B cell (primary cell): ENCODE measurements at regions not wholly inside any gene's neighbourhood (a gene's known extent, or its start where the extent isn't known, plus 50 kb on each side); places are given as distances from the start of the nearest gene placed in this dataset.

Experiments
- ATAC-seq: fragments of 200-7000 bp; cut with Tn5 transposase; one replicate; pipeline ENCODE4 v1.10.0; 2021; ENCODE audit warnings: low read depth, mild to moderate bottlenecking, moderate number of reproducible peaks, moderate library complexity
- CTCF ChIA-PET: fragments of 350-600 bp; sonication (Branson Sonifier 250); formaldehyde crosslinking; loops from one replicate; lab custom pipeline; 2021; ENCODE audit warnings: antibody characterized with exemption, inconsistent platforms; lab: Charles Lee
- POLR2A ChIA-PET: fragments of 350-600 bp; sonication (Branson Sonifier 250); formaldehyde crosslinking; loops from one replicate; lab custom pipeline; 2021; ENCODE audit warnings: antibody characterized with exemption; lab: Charles Lee
- DNase-seq: peaks from one replicate; pipeline ENCODE4 v3.0.0; 2013
- H2AFZ ChIP-seq: 2 replicates; pipeline ENCODE4 v1.6.1; 2012; ENCODE audit warnings: mild to moderate bottlenecking, low read depth, low read length; ENCODE audit not compliant: insufficient read depth, poor library complexity, severe bottlenecking
- H3K27ac ChIP-seq, 2 donors: 1 replicate in 1 of 2; 2 replicates in 1 of 2; pipeline ENCODE4 v1.5.1; 2012 to 2013; ENCODE audit warnings: low read length in 2 of 2, mild to moderate bottlenecking in 2 of 2, moderate library complexity in 1 of 2
- H3K27me3 ChIP-seq, 4 experiments: fragments of 200-600 bp in 1 of 4; sonication (generic) in 1 of 4; replicated peaks in 1 of 4; 1 replicate in 2 of 4; 2 replicates in 2 of 4; pipeline versions ENCODE4 v1.6.1 to v1.7.0; 2013 to 2016; ENCODE audit warnings: low read length in 3 of 4, mild to moderate bottlenecking in 2 of 4, mixed read lengths in 1 of 4, moderate library complexity in 1 of 4; ENCODE audit not compliant: insufficient read depth in 4 of 4, control insufficient read depth in 3 of 4; ENCODE audit errors: control extremely low read depth in 1 of 4
- H3K36me3 ChIP-seq, 2 experiments: replicated peaks in 1 of 2; 1 replicate in 1 of 2; 2 replicates in 1 of 2; pipeline versions ENCODE4 v1.6.1 to v1.7.1; 2013; ENCODE audit warnings: low read length in 1 of 2; ENCODE audit not compliant: insufficient read depth in 2 of 2, control insufficient read depth in 1 of 2; ENCODE audit errors: control extremely low read depth in 1 of 2, extremely low read depth in 1 of 2
- H3K4me1 ChIP-seq, 2 donors: fragments of 200-600 bp in 1 of 2; sonication (generic) in 1 of 2; 1 replicate in 1 of 2; 2 replicates in 1 of 2; pipeline versions ENCODE4 v1.5.1 to v1.6.1; 2013 to 2017; ENCODE audit warnings: low read length in 2 of 2; ENCODE audit not compliant: control insufficient read depth in 2 of 2, insufficient read depth in 2 of 2
- H3K4me2 ChIP-seq: replicated peaks from 2 replicates; pipeline ENCODE3; 2012; ENCODE audit warnings: mild to moderate bottlenecking, low read depth, low read length; ENCODE audit not compliant: poor library complexity, severe bottlenecking
- H3K4me3 ChIP-seq, 5 experiments: fragments of 200-600 bp in 1 of 5; sonication (generic) in 1 of 5; 1 replicate in 3 of 5; 2 replicates in 2 of 5; pipeline versions ENCODE4 v1.5.1 to v1.7.0; 2011 to 2016; ENCODE audit warnings: low read length in 4 of 5, mild to moderate bottlenecking in 4 of 5, low read depth in 2 of 5, control low read depth in 1 of 5, moderate library complexity in 1 of 5; ENCODE audit not compliant: insufficient read depth in 1 of 5; ENCODE audit errors: control extremely low read depth in 1 of 5, extremely low read depth in 1 of 5
- H3K79me2 ChIP-seq: fragments of 200-600 bp; sonication (generic); one replicate; pipeline ENCODE4 v1.6.0; 2016; ENCODE audit warnings: low read length; ENCODE audit not compliant: control insufficient read depth, insufficient read depth
- H3K9ac ChIP-seq: fragments of 200-600 bp; sonication (generic); 2 replicates; pipeline ENCODE4 v1.6.1; 2017; ENCODE audit warnings: mild to moderate bottlenecking, low read length, moderate library complexity
- H3K9me3 ChIP-seq, 3 donors: one replicate each; pipeline versions ENCODE4 v1.6.1 to v1.7.1; 2013; ENCODE audit warnings: low read length in 2 of 3; ENCODE audit not compliant: control insufficient read depth in 2 of 3, insufficient read depth in 1 of 3; ENCODE audit errors: control extremely low read depth in 1 of 3
- H4K20me1 ChIP-seq: 2 replicates; pipeline ENCODE4 v1.6.0; 2012; ENCODE audit warnings: mild to moderate bottlenecking, low read length; ENCODE audit not compliant: insufficient read depth, control insufficient read depth, poor library complexity, severe bottlenecking
- H3K27ac Mint-ChIP-seq: one replicate; pipeline ENCODE4 v1.8.0; 2021; ENCODE audit warnings: mixed read lengths
- H3K27me3 Mint-ChIP-seq: one replicate; pipeline ENCODE4 v1.8.0; 2021; ENCODE audit warnings: mixed read lengths
- H3K4me1 Mint-ChIP-seq: one replicate; pipeline ENCODE4 v1.8.0; 2021; ENCODE audit warnings: mixed read lengths
- H3K4me3 Mint-ChIP-seq: one replicate; pipeline ENCODE4 v1.8.0; 2021; ENCODE audit warnings: mixed read lengths
- H3K9me3 Mint-ChIP-seq: one replicate; pipeline ENCODE4 v1.8.0; 2022; ENCODE audit warnings: mixed read lengths; ENCODE audit not compliant: insufficient read depth
- CTCF ChIP-seq: fragments of 200-600 bp; IDR thresholded peaks from one replicate; pipeline ENCODE4 v1.8.0; 2022; ENCODE audit warnings: antibody characterized with exemption, mild to moderate bottlenecking
- EZH2 ChIP-seq: IDR thresholded peaks from 2 replicates; pipeline ENCODE4 v1.6.1; 2012; ENCODE audit warnings: borderline replicate concordance, low read depth, mild to moderate bottlenecking, moderate library complexity, low read length; ENCODE audit not compliant: insufficient read depth, poor library complexity, severe bottlenecking
- WGBS: methylation state at CpG from one replicate; pipeline ENCODE4 v1.1.5; 2013; ENCODE audit warnings: missing lambda C conversion rate; ENCODE audit not compliant: insufficient coverage; 5-methylcytosine and 5-hydroxymethylcytosine counted together
- intact Hi-C: fragments of 100-400 bp; cut with micrococcal nuclease; formaldehyde crosslinking; loops from one replicate; pipeline ENCODE4 v1.10.0; 2022

- Histone ChIP-seq H4K20me1 (no peaks in the 10 kb centered on the region), H3K27ac (no peak overlapping the region), H3K4me1 (no peaks in the 10 kb centered on the region), H3K27me3 (peaks cover 0 to 5% (median 1%) of the 10 kb centered on the region in 4 experiments), H3K4me2 (no peak overlapping the region), H3K36me3 (no peaks in the 10 kb centered on the region), H3K79me2 (no peaks in the 10 kb centered on the region), H2AFZ (no peak overlapping the region), H3K9ac (no peak overlapping the region), H3K4me3 (no peak overlapping the region), H3K9me3 (peaks cover 0 to 11% (median 0%) of the 10 kb centered on the region in 3 donors)
- CTCF ChIA-PET, result no interaction called here
- peaks cover 23% of the 10 kb centered on the region for H3K27me3 Mint-ChIP-seq
- TF ChIP-seq CTCF, result no peak
- TF ChIP-seq EZH2, result no peak
- intact Hi-C loops, result no loop called here
- no peak for ATAC-seq
- no peak overlapping the region for H3K4me3 Mint-ChIP-seq
- WGBS, result 100% methylated on average over 1 of the region's 1 CpG
- no peaks in the 10 kb centered on the region for H3K4me1 Mint-ChIP-seq
- H3K9me3 Mint-ChIP-seq, result no peaks in the 10 kb centered on the region
- POLR2A ChIA-PET, result no interaction called here
- DNase-seq, result no peak
- no peak overlapping the region for H3K27ac Mint-ChIP-seq
Measured at GRCh38 chr2:128821010-128821409, 502.3 kb upstream of the HS6ST1 start.

GRCh38 chr2:128832946-128833663, 514.4 kb upstream of the HS6ST1 start:
- no peaks in the 10 kb centered on the region for H3K9me3 ChIP-seq
- ChIA-PET CTCF (no interaction called here), POLR2A (no interaction called here)
- H3K4me3 Mint-ChIP-seq, result no peak overlapping the region
- H3K4me3 ChIP-seq, result no peak overlapping the region
- no peak overlapping the region for H3K27ac Mint-ChIP-seq
- H3K4me1 Mint-ChIP-seq, result no peaks in the 10 kb centered on the region
- intact Hi-C loops, result no loop called here
- no peaks in the 10 kb centered on the region for H3K9me3 Mint-ChIP-seq
- H3K27ac ChIP-seq, result no peak overlapping the region
- DNase-seq, result no peak
- H2AFZ ChIP-seq, result no peak overlapping the region
- H3K79me2 ChIP-seq, result no peaks in the 10 kb centered on the region
- no peaks in the 10 kb centered on the region for H3K27me3 ChIP-seq
- no peaks in the 10 kb centered on the region for H3K4me1 ChIP-seq
- ATAC-seq, result no peak
- H3K27me3 Mint-ChIP-seq, result peaks cover 2% of the 10 kb centered on the region
- H3K9ac ChIP-seq, result no peak overlapping the region
- no peaks in the 10 kb centered on the region for H3K36me3 ChIP-seq
- H3K4me2 ChIP-seq, result no peak overlapping the region
- TF ChIP-seq CTCF (no peak), EZH2 (no peak)
- no peaks in the 10 kb centered on the region for H4K20me1 ChIP-seq
- 65% methylated on average over 5 of the region's 8 CpGs for WGBS
